ENCODE measurements at regions not wholly inside any gene's neighbourhood (a gene's known extent, or its start where the extent isn't known, plus 50 kb on each side); places are given as distances from the start of the nearest gene placed in this dataset.

GRCh38 chr12:47458279-47458678, 247.6 kb downstream of the RPAP3 start:
- TF ChIP-seq TAF1 (IDR thresholded peaks at IDR 0.05; ENCODE audit: borderline replicate concordance, insufficient read depth, low read length) (no peak), POLR2AphosphoS5 (IDR thresholded peaks at IDR 0.05; ENCODE audit: low read depth, low read length) (no peak)
